ENCODE measurements at regions not wholly inside any gene's neighbourhood (a gene's known extent, or its start where the extent isn't known, plus 50 kb on each side); places are given as distances from the start of the nearest gene placed in this dataset.

GRCh38 chr4:160716551-160716950 lies 1447.2 kb downstream of the FSTL5 start:
- DNase-seq (ENCODE audit: low read depth, low spot score): no peak
- no peaks in the 10 kb centered on the region for H3K27me3 ChIP-seq (ENCODE audit: control insufficient read depth, extremely low read depth, insufficient read depth, low read length)
- TF ChIP-seq EZH2 (IDR thresholded peaks at IDR 0.05; ENCODE audit: low read length) (no peak), CTCF (optimal IDR thresholded peaks at IDR 0.05 in 1 of 3, IDR thresholded peaks at IDR 0.05 in 1 of 3, conservative IDR thresholded peaks at IDR 0.05 in 1 of 3; ENCODE audit: extremely low read depth in 1 of 3, insufficient read depth in 2 of 3, low read length in 3 of 3) (no peak)
- H3K27ac ChIP-seq (ENCODE audit: control insufficient read depth, insufficient read depth, low read length): no peak overlapping the region
- no peak overlapping the region for H3K4me2 ChIP-seq (ENCODE audit: control insufficient read depth, extremely low read depth, insufficient read depth, low read depth, low read length)
- H3K9me1 ChIP-seq (ENCODE audit: control insufficient read depth, extremely low read depth, insufficient read depth, low read length): no peaks in the 10 kb centered on the region
- H3K4me1 ChIP-seq (ENCODE audit: control insufficient read depth, extremely low read depth, insufficient read depth, low read length): no peaks in the 10 kb centered on the region
- no peak overlapping the region for H2AFZ ChIP-seq (ENCODE audit: control insufficient read depth, low read length)
- no peaks in the 10 kb centered on the region for H3K36me3 ChIP-seq (ENCODE audit: control insufficient read depth in 2 of 2, extremely low read depth in 1 of 2, insufficient read depth in 2 of 2, low read length in 2 of 2)
- no peaks in the 10 kb centered on the region for H3K79me2 ChIP-seq (ENCODE audit: control insufficient read depth, insufficient read depth, low read length)
- H3K9ac ChIP-seq (ENCODE audit: control insufficient read depth, extremely low read depth, insufficient read depth, low read length): no peak overlapping the region
- dilution Hi-C loops (cut with MboI; ENCODE audit: extremely low pct_ligation_motif_present, low sequenced_read_pairs): no loop called here
- FAIRE-seq: no peak
- no peaks in the 10 kb centered on the region for H3K9me3 ChIP-seq (ENCODE audit: control insufficient read depth, low read depth, low read length)
- no peak overlapping the region for H3K4me3 ChIP-seq (ENCODE audit: control insufficient read depth in 2 of 3, extremely low read depth in 1 of 3, insufficient read depth in 2 of 3, low read depth in 1 of 3, low read length in 3 of 3)
- H4K20me1 ChIP-seq (ENCODE audit: control insufficient read depth, extremely low read depth, insufficient read depth, low read length): no peaks in the 10 kb centered on the region

DNA sequence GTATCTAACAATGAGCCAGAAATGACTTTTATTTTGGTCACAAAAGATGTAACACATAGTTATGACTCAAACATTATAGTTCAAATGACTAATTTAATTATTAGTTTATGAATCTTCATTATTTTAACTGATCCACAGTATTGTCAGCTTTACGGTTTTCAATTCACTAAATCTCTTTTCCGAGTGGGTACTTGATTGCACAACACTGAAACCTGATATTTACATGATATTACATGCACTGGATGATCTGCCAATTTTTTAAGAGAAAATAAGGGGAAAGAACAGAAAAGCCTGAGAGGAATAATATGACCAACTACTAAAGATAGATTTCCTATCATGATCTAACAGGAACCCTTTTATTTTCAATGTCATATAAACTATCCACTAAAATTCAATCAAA lies 1446.0 kb downstream of the FSTL5 start:
- FAIRE-seq (no peak), DNase-seq (ENCODE audit: low read depth, low spot score) (no peak)
- H3K36me3 ChIP-seq (ENCODE audit: control insufficient read depth in 2 of 2, extremely low read depth in 1 of 2, insufficient read depth in 2 of 2, low read length in 2 of 2): no peaks in the 10 kb centered on the region
- no peaks in the 10 kb centered on the region for H3K9me3 ChIP-seq (ENCODE audit: control insufficient read depth, low read depth, low read length)
- no peak overlapping the region for H3K4me3 ChIP-seq (ENCODE audit: control insufficient read depth in 2 of 3, extremely low read depth in 1 of 3, insufficient read depth in 2 of 3, low read depth in 1 of 3, low read length in 3 of 3)
- H3K27me3 ChIP-seq (ENCODE audit: control insufficient read depth, extremely low read depth, insufficient read depth, low read length): no peaks in the 10 kb centered on the region
- TF ChIP-seq CTCF (optimal IDR thresholded peaks at IDR 0.05 in 1 of 3, IDR thresholded peaks at IDR 0.05 in 1 of 3, conservative IDR thresholded peaks at IDR 0.05 in 1 of 3; ENCODE audit: extremely low read depth in 1 of 3, insufficient read depth in 2 of 3, low read length in 3 of 3) (no peak), EZH2 (IDR thresholded peaks at IDR 0.05; ENCODE audit: low read length) (no peak)
- no peak overlapping the region for H3K4me2 ChIP-seq (ENCODE audit: control insufficient read depth, extremely low read depth, insufficient read depth, low read depth, low read length)
- H3K9me1 ChIP-seq (ENCODE audit: control insufficient read depth, extremely low read depth, insufficient read depth, low read length): no peaks in the 10 kb centered on the region
- no peak overlapping the region for H3K9ac ChIP-seq (ENCODE audit: control insufficient read depth, extremely low read depth, insufficient read depth, low read length)
- no peak overlapping the region for H2AFZ ChIP-seq (ENCODE audit: control insufficient read depth, low read length)
- H4K20me1 ChIP-seq (ENCODE audit: control insufficient read depth, extremely low read depth, insufficient read depth, low read length): no peaks in the 10 kb centered on the region
- no peaks in the 10 kb centered on the region for H3K79me2 ChIP-seq (ENCODE audit: control insufficient read depth, insufficient read depth, low read length)
- dilution Hi-C loops (cut with MboI; ENCODE audit: extremely low pct_ligation_motif_present, low sequenced_read_pairs): no loop called here
- no peaks in the 10 kb centered on the region for H3K4me1 ChIP-seq (ENCODE audit: control insufficient read depth, extremely low read depth, insufficient read depth, low read length)
- H3K27ac ChIP-seq (ENCODE audit: control insufficient read depth, insufficient read depth, low read length): no peak overlapping the region

Measured in keratinocyte (primary cell).